SK-N-SH treated with all-trans-retinoic acid at 6 μM for 48 hours (cell line): ENCODE measurements at regions not wholly inside any gene's neighbourhood (a gene's known extent, or its start where the extent isn't known, plus 50 kb on each side); places are given as distances from the start of the nearest gene placed in this dataset.

Source experiments
- ARNTL ChIP-seq: fragments of 450-650 bp; formaldehyde crosslinking; IDR thresholded peaks from 2 replicates; pipeline ENCODE4 v1.5.0; 2020; ENCODE audit warnings: low read depth, mild to moderate bottlenecking, moderate library complexity, borderline replicate concordance
- CSDC2 ChIP-seq: fragments of 250-450 bp; sonication (Bioruptor Pico); IDR thresholded peaks from 2 replicates; pipeline ENCODE4 v1.5.0; 2020; ENCODE audit warnings: mild to moderate bottlenecking, moderate library complexity
- GLIS3 ChIP-seq: fragments of 250-450 bp; sonication (Bioruptor Pico); IDR thresholded peaks from 2 replicates; pipeline ENCODE4 v1.5.0; 2020; ENCODE audit warnings: mild to moderate bottlenecking, moderate library complexity
- ISL1 ChIP-seq: fragments of 250-450 bp; sonication (Bioruptor Pico); IDR thresholded peaks from 2 replicates; pipeline ENCODE4 v2.1.2; 2022; ENCODE audit warnings: mild to moderate bottlenecking, moderate library complexity
- OSR1 ChIP-seq: fragments of 250-450 bp; sonication (Bioruptor Pico); IDR thresholded peaks from 2 replicates; pipeline ENCODE4 v1.8.0; 2022; ENCODE audit warnings: moderate library complexity, mild to moderate bottlenecking, inconsistent platforms
- ZFP30 ChIP-seq: fragments of 450-650 bp; formaldehyde crosslinking; IDR thresholded peaks from 2 replicates; pipeline ENCODE4 v1.5.0; 2022; ENCODE audit warnings: mild to moderate bottlenecking, moderate library complexity
- ZNF565 ChIP-seq: fragments of 450-650 bp; formaldehyde crosslinking; conservative IDR thresholded peaks from 2 replicates; pipeline ENCODE4 v1.5.0; 2020; ENCODE audit warnings: low read depth, mild to moderate bottlenecking, moderate library complexity
- ZNF70 ChIP-seq: fragments of 450-650 bp; formaldehyde crosslinking; IDR thresholded peaks from 2 replicates; pipeline ENCODE4 v1.5.0; 2020; ENCODE audit warnings: mild to moderate bottlenecking, moderate library complexity
- ZNF8 ChIP-seq: fragments of 450-650 bp; formaldehyde crosslinking; IDR thresholded peaks from 2 replicates; pipeline ENCODE4 v1.5.0; 2020; ENCODE audit warnings: mild to moderate bottlenecking, moderate library complexity
- TF ChIP-seq, protein P1 (sequence below): fragments of 250-450 bp; sonication (Bioruptor Pico); IDR thresholded peaks from 2 replicates; pipeline ENCODE4 v1.5.0; 2020; ENCODE audit warnings: mild to moderate bottlenecking, moderate library complexity
- TF ChIP-seq, protein P2 (sequence below): fragments of 250-450 bp; sonication (Bioruptor Pico); IDR thresholded peaks from 2 replicates; pipeline ENCODE4 v1.8.0; 2020; ENCODE audit warnings: mild to moderate bottlenecking, moderate library complexity, borderline replicate concordance

DNA sequence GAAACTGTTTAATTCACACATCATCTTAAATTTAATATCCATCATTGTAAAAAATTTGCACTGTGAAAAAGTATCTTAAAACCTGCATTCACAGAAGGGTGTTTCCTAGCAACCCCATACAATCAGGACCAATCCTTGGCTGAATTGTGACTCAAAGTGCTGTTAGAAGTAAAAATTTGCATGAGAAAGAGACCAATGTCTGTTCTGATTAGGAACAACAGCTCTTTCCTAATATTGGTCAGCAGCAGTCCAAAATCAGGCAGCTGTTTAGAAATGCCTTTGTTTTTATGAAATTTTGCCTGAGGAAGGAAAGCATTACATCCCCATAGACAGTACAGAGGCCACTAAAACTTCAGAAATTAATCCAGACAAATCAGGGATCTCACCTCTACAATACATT, 987.0 kb downstream of the HACE1 start:
- TF ChIP-seq, protein P1, sequence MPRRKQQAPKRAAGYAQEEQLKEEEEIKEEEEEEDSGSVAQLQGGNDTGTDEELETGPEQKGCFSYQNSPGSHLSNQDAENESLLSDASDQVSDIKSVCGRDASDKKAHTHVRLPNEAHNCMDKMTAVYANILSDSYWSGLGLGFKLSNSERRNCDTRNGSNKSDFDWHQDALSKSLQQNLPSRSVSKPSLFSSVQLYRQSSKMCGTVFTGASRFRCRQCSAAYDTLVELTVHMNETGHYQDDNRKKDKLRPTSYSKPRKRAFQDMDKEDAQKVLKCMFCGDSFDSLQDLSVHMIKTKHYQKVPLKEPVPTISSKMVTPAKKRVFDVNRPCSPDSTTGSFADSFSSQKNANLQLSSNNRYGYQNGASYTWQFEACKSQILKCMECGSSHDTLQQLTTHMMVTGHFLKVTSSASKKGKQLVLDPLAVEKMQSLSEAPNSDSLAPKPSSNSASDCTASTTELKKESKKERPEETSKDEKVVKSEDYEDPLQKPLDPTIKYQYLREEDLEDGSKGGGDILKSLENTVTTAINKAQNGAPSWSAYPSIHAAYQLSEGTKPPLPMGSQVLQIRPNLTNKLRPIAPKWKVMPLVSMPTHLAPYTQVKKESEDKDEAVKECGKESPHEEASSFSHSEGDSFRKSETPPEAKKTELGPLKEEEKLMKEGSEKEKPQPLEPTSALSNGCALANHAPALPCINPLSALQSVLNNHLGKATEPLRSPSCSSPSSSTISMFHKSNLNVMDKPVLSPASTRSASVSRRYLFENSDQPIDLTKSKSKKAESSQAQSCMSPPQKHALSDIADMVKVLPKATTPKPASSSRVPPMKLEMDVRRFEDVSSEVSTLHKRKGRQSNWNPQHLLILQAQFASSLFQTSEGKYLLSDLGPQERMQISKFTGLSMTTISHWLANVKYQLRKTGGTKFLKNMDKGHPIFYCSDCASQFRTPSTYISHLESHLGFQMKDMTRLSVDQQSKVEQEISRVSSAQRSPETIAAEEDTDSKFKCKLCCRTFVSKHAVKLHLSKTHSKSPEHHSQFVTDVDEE (CRISPR knock-in tag) = no peak
- TF ChIP-seq GLIS3 = no peak
- TF ChIP-seq, protein P2, sequence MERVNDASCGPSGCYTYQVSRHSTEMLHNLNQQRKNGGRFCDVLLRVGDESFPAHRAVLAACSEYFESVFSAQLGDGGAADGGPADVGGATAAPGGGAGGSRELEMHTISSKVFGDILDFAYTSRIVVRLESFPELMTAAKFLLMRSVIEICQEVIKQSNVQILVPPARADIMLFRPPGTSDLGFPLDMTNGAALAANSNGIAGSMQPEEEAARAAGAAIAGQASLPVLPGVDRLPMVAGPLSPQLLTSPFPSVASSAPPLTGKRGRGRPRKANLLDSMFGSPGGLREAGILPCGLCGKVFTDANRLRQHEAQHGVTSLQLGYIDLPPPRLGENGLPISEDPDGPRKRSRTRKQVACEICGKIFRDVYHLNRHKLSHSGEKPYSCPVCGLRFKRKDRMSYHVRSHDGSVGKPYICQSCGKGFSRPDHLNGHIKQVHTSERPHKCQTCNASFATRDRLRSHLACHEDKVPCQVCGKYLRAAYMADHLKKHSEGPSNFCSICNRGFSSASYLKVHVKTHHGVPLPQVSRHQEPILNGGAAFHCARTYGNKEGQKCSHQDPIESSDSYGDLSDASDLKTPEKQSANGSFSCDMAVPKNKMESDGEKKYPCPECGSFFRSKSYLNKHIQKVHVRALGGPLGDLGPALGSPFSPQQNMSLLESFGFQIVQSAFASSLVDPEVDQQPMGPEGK (CRISPR knock-in tag) = no peak
- no peak for TF ChIP-seq ZNF70 (CRISPR knock-in tag)
- TF ChIP-seq ZNF8 = no peak
- no peak for TF ChIP-seq ZFP30
- no peak for TF ChIP-seq ISL1 (CRISPR knock-in tag)
- no peak for TF ChIP-seq ZNF565 (CRISPR knock-in tag)
- no peak for TF ChIP-seq ARNTL
- no peak for TF ChIP-seq CSDC2 (CRISPR knock-in tag)
- TF ChIP-seq OSR1 (CRISPR knock-in tag) = no peak
